Stimulated activated CD4-positive, alpha-beta T cell treated with anti-CD3 and anti-CD28 coated beads, Interleukin-15, amount 100 ng/mL, for 1 hour (primary cell): ENCODE measurements at regions not wholly inside any gene's neighbourhood (a gene's known extent, or its start where the extent isn't known, plus 50 kb on each side); places are given as distances from the start of the nearest gene placed in this dataset.
"Not testable (repeated sequence)": the region's sequence is repeated elsewhere in the genome, so short reads cannot be mapped to it uniquely, and the experiment has no call there.

Experiments
- DNase-seq, 2 donors: peaks; one replicate each; pipeline ENCODE4 v3.0.0-alpha.2; 2020; ENCODE audit warnings: low read depth in 1 of 2, low spot score in 1 of 2

DNA sequence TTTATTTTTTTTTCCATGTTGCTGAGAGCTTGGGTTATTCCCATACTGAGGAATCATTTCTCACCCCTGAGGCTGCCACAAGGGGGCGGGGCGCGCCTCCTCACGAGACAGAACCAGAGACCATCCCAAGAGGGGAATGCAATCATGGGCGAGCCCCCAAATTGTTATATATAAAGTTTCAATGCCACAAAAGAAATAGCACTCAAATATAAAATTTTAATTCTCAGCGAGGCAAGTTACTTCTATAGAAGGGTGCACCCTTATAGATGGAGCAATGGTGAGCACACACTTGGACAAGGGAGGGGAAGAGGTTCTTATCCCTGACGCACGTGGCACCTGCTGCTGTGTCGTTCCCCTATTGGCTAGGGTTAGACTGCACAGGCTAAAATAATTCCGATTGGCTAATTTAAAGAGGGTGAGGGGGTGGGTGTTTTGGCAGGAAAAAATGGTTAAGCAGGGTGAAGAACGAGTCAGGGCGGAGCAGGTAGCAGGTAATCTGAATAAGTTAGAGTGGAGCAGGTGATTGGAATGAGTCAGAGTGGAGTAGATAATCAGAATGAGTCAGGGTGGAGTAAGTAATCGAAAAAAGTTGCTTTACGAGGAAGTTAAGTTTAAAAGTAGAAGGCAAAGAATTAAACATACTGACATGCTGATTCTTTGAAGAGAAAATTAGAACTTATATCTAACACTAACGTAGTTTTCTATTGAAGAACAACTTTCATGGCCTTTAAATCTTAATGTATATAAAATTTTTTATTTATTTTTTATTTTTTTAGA, 177.5 kb downstream of the MTCL1 start:
- DNase-seq = no peak

DNA sequence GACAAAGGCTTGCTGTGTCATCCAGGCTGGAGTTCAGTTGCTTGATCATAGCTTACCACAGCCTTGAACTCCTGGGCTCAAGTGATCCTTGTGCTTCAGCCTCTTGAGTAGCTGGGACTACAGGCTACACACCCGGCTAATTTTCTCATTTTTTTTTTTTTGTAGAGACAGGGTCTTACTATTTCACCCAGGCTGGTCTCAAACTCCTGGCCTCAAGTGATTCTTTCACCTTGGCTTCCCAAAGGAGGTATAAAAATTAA, 178.0 kb downstream of the MTCL1 start:
- no peak for DNase-seq

DNA sequence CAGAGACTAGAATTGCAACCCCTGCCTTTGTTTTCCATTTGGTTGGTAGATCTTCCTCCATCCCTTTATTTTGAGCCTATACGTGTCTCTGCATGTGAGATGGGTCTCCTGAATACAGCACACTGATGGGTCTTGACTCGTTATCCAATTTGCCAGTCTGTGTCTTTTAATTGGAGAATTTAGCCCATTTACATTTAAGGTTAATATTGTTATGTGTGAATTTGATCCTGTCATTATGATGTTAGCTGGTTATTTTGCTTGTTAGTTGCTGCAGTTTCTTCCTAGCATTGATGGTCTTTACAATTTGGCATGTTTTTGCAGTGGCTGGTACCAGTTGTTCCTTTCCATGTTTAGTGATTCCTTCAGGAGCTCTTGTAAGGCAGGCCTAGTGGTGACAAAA, 182.5 kb downstream of the MTCL1 start:
- DNase-seq = not testable (repeated sequence)

DNA sequence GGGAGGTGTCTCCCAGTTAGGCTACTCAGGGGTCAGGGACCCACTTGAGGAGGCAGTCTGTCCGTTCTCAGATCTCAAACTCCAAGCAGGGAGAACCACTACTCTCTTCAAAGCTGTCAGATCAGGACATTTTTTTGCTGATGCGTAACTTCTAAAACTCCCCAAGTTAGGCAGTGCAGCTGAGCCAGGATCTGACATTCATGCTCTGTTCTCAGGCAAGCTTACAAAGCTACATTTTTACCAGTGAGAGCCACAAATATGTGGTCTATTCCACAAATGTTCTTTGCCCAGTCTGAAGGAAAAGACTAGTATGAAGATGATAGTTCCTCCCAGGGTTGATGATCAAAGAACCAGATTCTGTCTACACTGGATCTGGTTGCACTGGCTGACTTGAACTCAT, 184.1 kb downstream of the MTCL1 start:
- no peak for DNase-seq

- DNase-seq = not testable (repeated sequence)
These were observed 185.1 kb downstream of the MTCL1 start for GRCh38 chr18:8890503-8890902.

GRCh38 chr18:8890957-8891464, 185.7 kb downstream of the MTCL1 start:
- DNase-seq = no peak

- DNase-seq = no peak
These were observed 187.9 kb downstream of the MTCL1 start for GRCh38 chr18:8893221-8893620.

DNA sequence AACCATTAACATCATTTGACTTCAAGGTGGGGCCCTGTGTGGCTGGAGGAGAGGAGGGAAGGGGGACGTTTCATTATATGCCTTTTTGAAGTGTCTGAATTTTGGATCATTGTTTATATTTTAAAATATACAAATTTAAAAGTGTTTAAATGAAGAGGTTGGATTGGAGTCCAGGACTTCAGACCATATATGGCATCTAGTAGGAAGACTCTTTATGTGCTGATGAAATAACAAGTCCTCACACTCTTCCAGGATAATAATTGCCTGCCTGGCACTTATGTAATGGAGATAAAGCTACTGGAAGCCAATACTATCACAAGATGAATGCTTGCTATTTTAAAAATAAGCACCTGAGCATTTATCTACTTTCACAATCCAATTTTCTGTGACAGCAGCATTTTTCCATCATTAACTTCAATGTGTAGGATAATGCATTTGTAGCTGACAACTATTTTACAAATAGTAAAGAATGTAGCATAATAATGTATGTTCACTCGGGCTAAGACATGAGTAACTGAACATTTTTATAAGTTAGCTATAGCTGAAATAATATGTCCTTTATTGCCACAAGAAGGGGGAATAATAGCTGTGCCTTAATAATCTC, 188.4 kb downstream of the MTCL1 start:
- no peak for DNase-seq

DNA sequence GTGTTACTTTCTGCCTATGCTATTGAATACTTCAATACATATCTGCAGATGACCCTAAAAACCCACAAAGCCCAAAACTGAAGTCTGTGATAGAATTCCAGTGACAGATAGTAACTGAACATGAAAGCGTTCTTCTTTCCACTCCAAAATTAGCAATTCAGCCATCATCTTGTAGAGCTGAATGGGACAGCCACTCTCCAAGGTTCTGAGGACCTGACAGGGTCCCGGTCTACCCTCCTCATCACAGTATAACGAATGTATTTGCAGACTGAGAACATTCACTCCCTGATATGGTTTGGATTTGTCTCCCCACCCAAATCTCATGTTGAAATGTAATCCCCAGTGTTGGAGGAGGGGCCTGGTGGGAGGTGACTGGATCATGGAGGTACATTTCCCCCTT, 189.5 kb downstream of the MTCL1 start:
- DNase-seq = no peak

DNA sequence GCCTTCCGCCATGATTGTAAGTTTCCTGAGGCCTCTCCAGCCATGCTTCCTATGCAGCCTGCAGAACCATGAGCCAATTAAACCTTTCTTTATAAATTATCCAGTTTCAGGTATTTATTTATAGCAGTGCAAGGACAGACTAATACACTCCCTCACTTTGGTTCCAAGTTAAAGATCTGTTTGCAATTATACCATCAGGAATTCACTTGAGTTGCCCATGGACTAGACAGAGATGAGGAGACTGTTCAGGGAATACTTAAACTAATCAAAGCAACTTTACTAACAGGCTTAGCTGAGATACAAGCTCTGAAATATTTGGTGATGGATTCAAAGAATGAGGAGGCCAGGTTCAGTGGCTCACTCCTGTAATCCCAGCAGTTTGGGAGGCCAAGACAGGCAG, 190.0 kb downstream of the MTCL1 start:
- DNase-seq = no peak

GRCh38 chr18:8895987-8896619, 190.7 kb downstream of the MTCL1 start:
- no peak for DNase-seq

DNA sequence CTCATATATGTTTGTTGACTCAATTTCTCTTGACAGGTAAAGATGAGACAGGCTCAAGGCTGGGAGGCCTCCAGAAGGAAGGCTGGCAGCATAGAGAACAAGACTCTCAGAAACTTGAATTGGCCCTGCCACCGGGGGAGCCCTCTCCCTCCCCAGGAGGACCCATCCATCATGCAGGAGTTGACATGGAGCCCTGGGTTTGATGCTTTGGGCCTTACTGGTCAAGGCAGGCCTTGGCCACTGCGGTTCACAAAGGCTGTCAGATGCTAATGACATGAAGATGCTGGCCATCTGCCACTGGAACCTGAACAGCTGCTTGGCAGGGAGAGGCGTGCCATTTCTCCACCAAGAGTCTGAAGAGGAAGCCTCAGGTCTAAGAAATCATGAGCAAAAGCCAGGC, 193.6 kb downstream of the MTCL1 start:
- no peak for DNase-seq

GRCh38 chr18:8900552-8900951, 195.2 kb downstream of the MTCL1 start:
- DNase-seq = no peak

DNA sequence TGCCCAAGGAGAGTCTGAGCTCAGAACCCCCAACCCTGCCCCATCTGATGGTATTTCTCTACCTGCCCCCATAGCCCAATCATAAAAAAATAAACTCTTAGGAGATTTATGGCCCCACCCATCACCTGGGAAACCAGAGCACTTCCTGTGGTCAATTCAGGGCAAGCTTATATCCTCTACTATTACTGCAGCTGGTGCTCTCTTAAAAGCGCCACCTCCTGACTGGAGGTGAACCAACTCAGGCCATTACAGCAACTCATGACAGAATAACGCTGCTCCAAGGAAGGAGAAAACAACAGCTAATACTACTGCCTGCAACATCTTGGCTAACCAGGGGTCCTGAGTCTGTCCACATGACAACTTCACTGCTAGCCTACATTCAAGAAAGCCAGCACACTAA, 195.7 kb downstream of the MTCL1 start:
- DNase-seq = no peak

- no peak for DNase-seq
These were observed 198.2 kb upstream of the NDUFV2 start for GRCh38 chr18:8904316-8904715.

DNA sequence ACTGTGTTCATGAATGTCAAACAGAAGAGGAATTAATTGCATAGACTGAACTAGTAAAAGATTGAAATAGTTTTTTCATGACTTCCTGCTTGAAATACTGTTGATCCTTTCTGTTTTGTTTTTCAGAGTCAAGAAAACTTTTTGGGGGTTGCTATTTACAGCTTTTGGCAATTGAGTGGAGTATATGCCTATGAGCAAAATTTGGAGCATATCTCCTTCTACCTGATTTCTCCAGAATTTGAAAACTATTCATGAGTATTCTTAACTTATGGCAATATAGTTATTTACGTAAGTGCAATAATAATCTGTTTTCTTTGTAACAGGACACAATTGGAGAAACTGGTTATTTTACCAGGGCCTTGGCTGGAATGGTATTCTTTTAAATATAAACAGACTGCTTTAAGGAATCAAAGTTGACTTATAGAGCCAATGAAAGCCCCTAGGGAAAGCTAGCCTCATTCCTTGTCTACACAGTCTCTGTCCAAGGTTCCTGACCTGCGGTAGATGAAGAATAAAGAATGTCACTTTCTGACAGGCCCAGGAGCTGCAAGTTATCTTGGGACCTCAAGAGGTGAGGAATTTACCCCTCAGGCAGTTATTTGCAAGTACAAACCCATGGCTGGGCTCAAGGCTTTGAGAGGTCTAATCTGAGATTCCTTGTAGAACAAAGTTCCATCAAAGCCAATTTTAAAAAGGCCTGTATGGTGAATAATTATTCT, 193.5 kb upstream of the NDUFV2 start:
- no peak for DNase-seq

DNA sequence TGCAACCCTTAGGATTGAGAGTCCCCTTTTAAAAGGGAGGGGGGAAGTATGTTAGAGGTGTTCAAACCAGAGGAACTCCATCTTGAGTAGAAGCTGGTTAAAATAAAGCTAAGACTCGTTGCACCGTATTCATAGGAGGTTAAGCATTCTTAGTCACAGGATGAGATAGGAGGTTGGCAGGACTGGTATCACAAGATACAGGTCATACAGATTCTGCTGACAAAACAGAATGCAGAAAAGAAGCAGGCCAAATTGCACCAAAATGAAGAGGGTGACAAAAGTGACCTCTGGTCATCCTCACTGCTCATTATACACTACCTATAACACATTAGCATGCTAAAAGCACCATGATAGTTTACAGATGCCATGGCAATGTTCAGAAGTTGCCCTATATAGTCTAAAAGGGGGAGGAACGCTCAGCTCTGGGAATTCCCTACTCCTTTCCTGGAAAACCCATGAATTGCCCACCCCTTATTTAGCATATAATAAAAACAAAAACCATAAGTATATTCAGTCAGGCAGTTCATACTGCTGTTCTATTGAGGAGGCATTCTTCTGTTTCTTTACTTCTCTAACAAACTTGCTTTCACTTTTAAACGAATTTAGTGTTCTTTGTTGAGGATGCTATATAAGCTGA, 192.2 kb upstream of the NDUFV2 start:
- DNase-seq = no peak

DNA sequence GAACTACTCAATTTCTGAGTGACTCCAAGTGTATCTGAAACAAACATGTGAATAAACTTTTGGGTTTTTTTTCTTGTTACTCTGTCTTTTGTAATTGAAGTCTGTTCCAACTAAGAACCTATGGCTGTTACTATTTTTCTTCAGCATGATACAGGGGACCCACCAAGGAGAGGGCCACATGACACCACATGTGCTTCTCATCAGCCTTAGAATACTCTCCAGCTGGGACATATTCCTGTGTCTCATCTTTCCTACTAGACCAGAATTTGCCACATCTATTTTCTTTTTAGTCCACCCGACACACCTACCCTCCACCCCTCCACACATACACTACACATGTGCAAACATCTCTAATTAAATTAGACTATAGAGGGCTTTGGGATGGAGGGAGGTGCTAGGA, 191.7 kb upstream of the NDUFV2 start:
- no peak for DNase-seq

GRCh38 chr18:8911408-8912340, 190.8 kb upstream of the NDUFV2 start:
- no peak for DNase-seq
